Fibroblast of mammary gland (primary cell): ENCODE measurements at regions not wholly inside any gene's neighbourhood (a gene's known extent, or its start where the extent isn't known, plus 50 kb on each side); places are given as distances from the start of the nearest gene placed in this dataset.

Source experiments
- DNase-seq: peaks from one replicate; pipeline ENCODE4 v3.0.0-alpha.2; 2010; ENCODE audit warnings: low read depth
- H3K4me3 ChIP-seq: 2 replicates; pipeline ENCODE4 v1.5.1; 2011; ENCODE audit warnings: low read depth, mild to moderate bottlenecking, low read length, moderate library complexity; ENCODE audit not compliant: control insufficient read depth
- TF ChIP-seq, protein P1 (sequence below): conservative IDR thresholded peaks from 2 replicates; pipeline ENCODE4 v1.5.1; 2011; ENCODE audit warnings: low read depth, low read length, inconsistent platforms; ENCODE audit not compliant: control insufficient read depth, insufficient read depth

DNA sequence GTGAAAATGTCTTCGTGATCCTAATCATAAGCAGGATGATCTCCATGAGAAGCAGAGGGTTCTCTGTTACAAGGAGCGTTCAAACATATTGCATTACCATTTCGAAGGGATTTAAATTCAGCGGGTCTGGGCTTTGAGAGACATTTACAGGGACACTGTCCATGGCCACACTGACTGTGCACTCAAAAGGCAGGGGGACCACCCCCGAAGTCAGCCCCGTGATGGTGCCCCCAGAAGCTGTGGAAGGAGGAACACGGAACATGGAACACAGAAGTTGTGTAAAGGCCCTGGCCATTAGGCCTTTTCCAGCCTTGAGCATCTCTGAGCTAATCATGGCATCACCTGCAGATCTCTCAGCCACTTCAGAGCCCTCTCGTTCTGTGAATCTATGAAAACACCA is 268.4 kb upstream of the MYT1L start:
- H3K4me3 ChIP-seq = no peak overlapping the region
- TF ChIP-seq, protein P1, sequence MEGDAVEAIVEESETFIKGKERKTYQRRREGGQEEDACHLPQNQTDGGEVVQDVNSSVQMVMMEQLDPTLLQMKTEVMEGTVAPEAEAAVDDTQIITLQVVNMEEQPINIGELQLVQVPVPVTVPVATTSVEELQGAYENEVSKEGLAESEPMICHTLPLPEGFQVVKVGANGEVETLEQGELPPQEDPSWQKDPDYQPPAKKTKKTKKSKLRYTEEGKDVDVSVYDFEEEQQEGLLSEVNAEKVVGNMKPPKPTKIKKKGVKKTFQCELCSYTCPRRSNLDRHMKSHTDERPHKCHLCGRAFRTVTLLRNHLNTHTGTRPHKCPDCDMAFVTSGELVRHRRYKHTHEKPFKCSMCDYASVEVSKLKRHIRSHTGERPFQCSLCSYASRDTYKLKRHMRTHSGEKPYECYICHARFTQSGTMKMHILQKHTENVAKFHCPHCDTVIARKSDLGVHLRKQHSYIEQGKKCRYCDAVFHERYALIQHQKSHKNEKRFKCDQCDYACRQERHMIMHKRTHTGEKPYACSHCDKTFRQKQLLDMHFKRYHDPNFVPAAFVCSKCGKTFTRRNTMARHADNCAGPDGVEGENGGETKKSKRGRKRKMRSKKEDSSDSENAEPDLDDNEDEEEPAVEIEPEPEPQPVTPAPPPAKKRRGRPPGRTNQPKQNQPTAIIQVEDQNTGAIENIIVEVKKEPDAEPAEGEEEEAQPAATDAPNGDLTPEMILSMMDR = no peak
- DNase-seq = no peak

DNA sequence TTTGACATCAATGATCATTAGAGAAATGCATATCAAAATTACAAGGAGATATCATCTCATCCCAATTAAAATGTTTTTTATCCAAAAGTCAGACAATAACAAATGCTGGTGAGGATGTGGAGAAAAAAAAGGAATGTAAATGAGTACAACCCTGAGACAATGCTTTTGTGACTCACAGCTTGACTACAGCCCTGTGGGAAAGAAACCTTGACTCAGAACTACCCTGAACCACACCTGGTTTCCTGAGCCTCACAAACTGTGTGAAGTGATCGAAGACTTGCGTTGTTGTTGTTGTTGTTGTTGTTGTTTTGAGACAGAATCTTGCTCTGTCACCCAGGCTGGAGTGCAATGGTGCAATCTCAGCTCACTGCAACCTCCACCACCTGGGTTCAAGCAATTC is 266.6 kb upstream of the MYT1L start:
- TF ChIP-seq, protein P1 = no peak

DNA sequence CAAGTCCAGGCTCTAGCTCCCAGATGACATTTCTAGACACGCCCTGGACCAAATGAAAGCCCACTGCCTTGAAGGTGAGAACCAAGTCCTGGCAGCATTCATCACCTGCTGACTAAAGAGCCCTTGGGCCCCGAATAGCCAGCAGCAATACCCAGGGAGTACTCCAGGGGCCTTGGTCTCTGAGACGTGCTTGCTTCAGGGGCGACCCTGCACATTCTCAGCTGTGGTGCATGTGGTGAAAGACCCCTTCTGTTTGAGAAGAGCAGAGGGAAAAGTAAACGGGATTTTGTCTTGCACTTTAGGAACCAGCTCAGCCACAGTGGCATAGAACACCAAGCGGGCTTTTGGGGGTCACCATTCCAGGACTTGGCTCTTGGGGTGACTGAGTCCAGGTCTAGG is 260.5 kb upstream of the MYT1L start:
- no peak overlapping the region for H3K4me3 ChIP-seq
- DNase-seq = no peak
- TF ChIP-seq, protein P1 = no peak

More for the DNA sequence above, 266.6 kb upstream of the MYT1L start:
- H3K4me3 ChIP-seq = no peak overlapping the region
- DNase-seq = no peak

DNA sequence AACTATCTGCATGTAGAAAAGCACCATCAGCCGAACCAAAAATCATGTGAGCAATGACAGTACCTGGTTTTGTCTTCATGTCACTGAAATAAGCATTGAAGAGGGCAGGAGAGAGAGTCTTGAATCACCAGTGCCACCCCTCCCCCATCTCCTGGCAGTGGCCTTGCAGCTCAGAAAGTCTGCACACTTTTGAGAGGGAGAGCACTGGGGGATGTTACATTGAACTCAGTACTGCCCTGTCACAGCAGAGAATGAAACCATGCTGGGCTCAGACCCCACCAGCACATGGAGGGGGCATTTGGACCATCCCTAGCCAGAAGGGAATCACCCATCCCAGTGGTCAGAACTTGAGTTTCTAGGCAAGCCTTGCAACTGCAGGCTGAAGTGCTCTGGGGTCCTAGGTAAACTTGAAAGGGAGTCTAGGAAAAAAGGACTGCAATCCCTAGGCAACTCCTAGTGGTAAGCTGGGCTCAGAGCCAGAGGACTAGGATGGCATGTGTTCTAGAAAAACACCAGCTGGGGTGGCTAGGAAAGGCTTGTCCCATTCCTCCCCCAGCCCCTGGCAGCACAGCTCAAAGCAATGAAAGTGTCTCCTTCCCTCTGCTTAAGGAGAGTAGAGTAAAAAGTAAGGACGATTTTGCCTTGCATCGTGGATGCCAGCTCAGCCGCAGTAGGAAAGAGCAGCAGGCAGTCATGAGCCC is 259.9 kb upstream of the MYT1L start:
- TF ChIP-seq, protein P1 = no peak
- H3K4me3 ChIP-seq = no peak overlapping the region
- DNase-seq = no peak

DNA sequence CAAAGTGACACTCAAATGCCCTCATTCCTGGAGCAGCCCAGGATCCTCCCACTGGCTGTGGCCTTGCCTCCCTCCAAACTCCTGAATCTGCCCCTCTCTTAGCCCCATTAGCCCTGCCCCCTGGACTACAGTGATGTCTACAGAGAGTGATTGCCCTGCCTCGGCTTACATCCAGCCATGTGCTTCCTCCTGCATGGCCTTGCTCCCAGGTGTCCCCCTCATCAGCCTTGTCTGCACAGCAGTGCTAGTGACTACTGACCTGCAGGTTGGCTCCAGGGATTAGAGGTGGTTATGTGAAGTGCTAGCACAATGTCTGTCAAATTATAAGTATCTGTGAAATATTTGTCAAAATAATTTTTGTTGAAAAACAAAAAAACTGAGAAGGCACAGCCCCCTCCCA is 259.1 kb upstream of the MYT1L start:
- H3K4me3 ChIP-seq = no peak overlapping the region
- TF ChIP-seq, protein P1 = no peak

DNA sequence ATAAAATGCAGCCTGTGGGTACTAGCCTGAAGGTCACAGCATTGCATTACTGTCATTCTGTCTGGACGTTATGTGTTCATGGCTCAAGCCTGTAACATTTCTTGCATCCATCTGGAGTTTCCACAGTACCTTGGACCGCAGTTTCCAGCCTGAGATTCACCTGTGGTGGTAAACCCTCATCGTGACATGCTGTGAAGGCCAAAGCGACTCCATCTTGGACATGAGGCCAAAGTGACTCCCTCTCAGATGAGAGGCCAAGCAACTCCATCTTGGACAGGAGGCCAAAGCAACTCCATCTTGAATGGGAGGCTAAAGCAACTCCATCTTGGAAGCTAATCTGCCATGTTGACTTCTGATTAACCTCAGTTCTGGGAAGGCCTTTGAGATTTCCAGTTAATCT is 257.7 kb upstream of the MYT1L start:
- H3K4me3 ChIP-seq = no peak overlapping the region
- no peak for DNase-seq
- TF ChIP-seq, protein P1 = no peak

More for the DNA sequence above, 259.1 kb upstream of the MYT1L start:
- DNase-seq = no peak
